ENCODE measurements at regions not wholly inside any gene's neighbourhood (a gene's known extent, or its start where the extent isn't known, plus 50 kb on each side); places are given as distances from the start of the nearest gene placed in this dataset.
A peak's percentile ranks its signal among the peaks of the same experiment; 100 is the strongest.

DNA sequence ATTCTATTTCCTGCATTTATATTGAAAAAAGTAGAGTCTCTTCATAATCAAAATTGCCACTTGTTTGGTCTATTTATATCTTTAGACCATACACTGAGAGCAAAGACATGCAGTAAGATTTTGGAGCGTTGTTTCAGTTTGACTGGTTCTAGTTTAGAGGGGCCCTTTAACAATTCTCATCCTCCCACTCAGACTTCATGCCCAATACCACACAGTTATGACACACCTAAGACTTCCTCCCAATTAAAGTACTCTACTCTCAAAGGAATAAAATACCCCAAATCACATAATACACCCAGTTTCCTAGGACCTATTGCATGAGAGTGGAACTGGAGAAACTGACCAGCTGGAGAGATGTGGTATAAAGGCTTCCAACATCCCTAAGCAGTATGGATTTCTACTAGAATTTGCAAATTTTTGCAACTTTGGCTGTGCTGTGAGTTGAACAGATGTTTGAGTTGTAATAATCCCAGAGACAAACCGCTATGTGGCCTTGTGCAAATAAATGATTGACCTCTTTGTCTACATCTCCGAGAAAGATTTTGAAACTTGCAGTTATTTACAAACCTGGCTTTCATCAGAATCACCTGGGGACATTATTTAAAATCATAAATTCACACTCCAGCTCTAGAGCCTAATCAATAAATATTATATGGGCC, 170.0 kb upstream of the ROBO2 start:
- ATAC-seq (no peak), DNase-seq (no peak)
- Histone ChIP-seq H3K4me3 (no peak overlapping the region), H3K36me3 (no peaks in the 10 kb centered on the region), H3K27me3 (ENCODE audit: low read depth) (no peaks in the 10 kb centered on the region), H3K27ac (no peak overlapping the region), H3K4me1 (no peaks in the 10 kb centered on the region), H3K9me3 (no peaks in the 10 kb centered on the region)
- intact Hi-C loops (cut with DNase I) = no loop called here
- TF ChIP-seq, protein P1, sequence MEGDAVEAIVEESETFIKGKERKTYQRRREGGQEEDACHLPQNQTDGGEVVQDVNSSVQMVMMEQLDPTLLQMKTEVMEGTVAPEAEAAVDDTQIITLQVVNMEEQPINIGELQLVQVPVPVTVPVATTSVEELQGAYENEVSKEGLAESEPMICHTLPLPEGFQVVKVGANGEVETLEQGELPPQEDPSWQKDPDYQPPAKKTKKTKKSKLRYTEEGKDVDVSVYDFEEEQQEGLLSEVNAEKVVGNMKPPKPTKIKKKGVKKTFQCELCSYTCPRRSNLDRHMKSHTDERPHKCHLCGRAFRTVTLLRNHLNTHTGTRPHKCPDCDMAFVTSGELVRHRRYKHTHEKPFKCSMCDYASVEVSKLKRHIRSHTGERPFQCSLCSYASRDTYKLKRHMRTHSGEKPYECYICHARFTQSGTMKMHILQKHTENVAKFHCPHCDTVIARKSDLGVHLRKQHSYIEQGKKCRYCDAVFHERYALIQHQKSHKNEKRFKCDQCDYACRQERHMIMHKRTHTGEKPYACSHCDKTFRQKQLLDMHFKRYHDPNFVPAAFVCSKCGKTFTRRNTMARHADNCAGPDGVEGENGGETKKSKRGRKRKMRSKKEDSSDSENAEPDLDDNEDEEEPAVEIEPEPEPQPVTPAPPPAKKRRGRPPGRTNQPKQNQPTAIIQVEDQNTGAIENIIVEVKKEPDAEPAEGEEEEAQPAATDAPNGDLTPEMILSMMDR (IDR thresholded peaks at IDR 0.05) = no peak

DNA sequence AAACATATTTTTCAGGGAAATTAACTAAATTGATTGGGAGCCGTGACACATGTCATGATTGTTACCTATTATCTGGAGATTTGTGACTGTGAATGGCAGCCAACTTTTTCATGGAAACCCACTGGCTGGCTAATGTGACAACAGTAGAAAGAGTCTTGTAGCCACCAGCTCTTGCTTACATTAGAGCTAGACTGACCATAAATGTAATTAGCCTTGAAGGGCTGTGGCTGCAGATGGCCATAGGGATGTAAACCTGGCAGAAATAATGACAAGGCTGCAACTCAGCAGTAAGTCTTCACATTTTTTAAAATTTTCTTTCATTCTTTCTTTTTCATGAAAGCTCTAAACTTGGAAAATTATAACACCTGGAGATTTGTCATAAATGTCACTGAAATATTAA, 168.2 kb upstream of the ROBO2 start:
- TF ChIP-seq, protein P1 (IDR thresholded peaks at IDR 0.05) = no peak
- ATAC-seq (no peak), DNase-seq (no peak)
- Histone ChIP-seq H3K4me3 (no peak overlapping the region), H3K4me1 (no peaks in the 10 kb centered on the region), H3K36me3 (no peaks in the 10 kb centered on the region), H3K9me3 (no peaks in the 10 kb centered on the region), H3K27ac (no peak overlapping the region), H3K27me3 (ENCODE audit: low read depth) (no peaks in the 10 kb centered on the region)
- intact Hi-C loops (cut with DNase I) = no loop called here

DNA sequence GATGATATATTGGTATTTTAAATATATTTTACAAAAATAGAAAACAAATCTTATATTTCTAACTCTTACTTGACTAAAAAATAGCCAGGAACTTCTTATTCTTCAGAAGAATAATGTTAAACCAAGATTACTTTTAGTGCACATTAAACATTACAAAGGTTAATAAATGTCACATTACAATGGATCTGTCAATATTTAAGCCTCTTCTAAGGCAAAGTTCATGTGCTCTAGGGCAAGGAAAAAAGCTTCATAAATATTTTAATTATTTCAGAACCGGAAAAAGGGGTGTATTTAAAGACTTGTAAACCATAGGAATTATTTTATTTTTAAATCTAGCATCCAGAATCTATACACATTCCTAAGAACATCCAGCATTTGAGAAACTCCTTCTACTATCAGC, 166.9 kb upstream of the ROBO2 start:
- Histone ChIP-seq H3K4me3 (no peak overlapping the region), H3K27me3 (ENCODE audit: low read depth) (no peaks in the 10 kb centered on the region), H3K36me3 (no peaks in the 10 kb centered on the region), H3K27ac (no peak overlapping the region), H3K4me1 (no peaks in the 10 kb centered on the region), H3K9me3 (no peaks in the 10 kb centered on the region)
- no peak for DNase-seq
- no peak for ATAC-seq
- intact Hi-C loops (cut with DNase I) = no loop called here
- TF ChIP-seq, protein P1 (IDR thresholded peaks at IDR 0.05) = no peak

DNA sequence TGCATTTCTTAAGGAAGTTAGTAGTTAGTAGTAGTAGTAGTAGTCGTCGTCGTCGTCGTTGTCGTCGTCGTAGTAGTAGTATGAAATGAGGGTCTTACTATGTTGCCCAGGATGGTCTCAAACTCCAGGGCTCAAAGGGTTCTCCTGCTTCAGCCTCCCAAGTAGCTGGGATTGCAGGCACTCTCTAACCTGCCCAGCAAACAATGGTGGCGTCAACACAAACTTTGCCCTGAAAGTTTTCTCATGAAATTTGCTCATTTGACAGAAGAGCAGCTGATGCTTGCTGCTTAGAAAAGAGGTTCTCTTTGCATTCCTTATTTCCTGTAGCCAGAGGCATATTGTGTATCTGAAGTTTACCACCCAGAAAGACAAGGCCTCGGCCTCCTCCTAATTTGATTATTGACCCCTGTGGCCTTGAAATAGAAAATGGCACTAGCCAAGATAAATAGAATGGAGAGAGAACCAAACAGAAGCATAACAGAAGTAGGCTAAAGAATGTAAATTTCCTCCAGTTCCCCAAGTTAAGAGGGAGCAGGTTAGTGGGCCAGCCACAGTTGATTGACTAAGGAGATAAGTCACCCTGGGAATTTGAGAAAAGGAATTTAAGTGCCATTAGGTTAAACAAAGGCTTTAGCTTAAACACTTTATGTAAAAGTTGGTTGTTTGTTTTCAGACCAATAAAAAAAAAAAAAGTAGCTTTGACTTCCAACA, 166.2 kb upstream of the ROBO2 start:
- no peak overlapping the region for H3K4me3 ChIP-seq
- TF ChIP-seq, protein P1 (IDR thresholded peaks at IDR 0.05) = no peak
- no peaks in the 10 kb centered on the region for H3K9me3 ChIP-seq
- intact Hi-C loops (cut with DNase I) = no loop called here
- no peak for DNase-seq
- H3K27ac ChIP-seq = no peak overlapping the region
- H3K36me3 ChIP-seq = no peaks in the 10 kb centered on the region
- peak in 1 of 2 donors; percentile 74 for ATAC-seq
- no peaks in the 10 kb centered on the region for H3K27me3 ChIP-seq (ENCODE audit: low read depth)
- H3K4me1 ChIP-seq = no peaks in the 10 kb centered on the region

DNA sequence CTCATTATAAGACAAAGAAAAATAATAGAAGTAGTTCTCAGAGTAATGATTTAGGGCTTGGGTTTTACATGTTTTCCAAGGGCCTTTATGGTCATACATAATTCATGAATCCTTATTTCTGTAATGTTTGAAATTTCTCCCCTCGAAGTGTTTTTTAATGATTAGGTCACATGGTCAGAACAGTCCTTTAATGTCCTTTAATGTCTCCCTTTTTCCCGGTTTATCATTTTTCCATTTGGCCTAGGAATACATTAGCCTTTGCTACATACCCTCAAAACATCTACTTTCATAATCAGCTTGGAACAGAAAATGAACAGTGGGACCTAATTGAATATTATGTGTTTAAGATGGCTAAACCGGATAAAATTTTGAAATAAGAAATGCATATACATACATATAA, 159.9 kb upstream of the ROBO2 start:
- intact Hi-C loops (cut with DNase I) = no loop called here
- Histone ChIP-seq H3K4me1 (no peaks in the 10 kb centered on the region), H3K27ac (no peak overlapping the region), H3K27me3 (ENCODE audit: low read depth) (no peaks in the 10 kb centered on the region), H3K9me3 (no peaks in the 10 kb centered on the region), H3K4me3 (no peak overlapping the region), H3K36me3 (no peaks in the 10 kb centered on the region)
- TF ChIP-seq, protein P1 (IDR thresholded peaks at IDR 0.05) = no peak
- DNase-seq (no peak), ATAC-seq (no peak)

Measured in lower lobe of right lung (tissue), 2 donors.